ENCODE measurements at regions not wholly inside any gene's neighbourhood (a gene's known extent, or its start where the extent isn't known, plus 50 kb on each side); places are given as distances from the start of the nearest gene placed in this dataset.

GRCh38 chr3:72341920-72342319 is 506.3 kb downstream of the SHQ1 start:
- DNase-seq (ENCODE audit: low read depth), result no peak

- no peak for DNase-seq (ENCODE audit: low read depth)
These were observed 506.9 kb downstream of the SHQ1 start for GRCh38 chr3:72341380-72341770.

DNA sequence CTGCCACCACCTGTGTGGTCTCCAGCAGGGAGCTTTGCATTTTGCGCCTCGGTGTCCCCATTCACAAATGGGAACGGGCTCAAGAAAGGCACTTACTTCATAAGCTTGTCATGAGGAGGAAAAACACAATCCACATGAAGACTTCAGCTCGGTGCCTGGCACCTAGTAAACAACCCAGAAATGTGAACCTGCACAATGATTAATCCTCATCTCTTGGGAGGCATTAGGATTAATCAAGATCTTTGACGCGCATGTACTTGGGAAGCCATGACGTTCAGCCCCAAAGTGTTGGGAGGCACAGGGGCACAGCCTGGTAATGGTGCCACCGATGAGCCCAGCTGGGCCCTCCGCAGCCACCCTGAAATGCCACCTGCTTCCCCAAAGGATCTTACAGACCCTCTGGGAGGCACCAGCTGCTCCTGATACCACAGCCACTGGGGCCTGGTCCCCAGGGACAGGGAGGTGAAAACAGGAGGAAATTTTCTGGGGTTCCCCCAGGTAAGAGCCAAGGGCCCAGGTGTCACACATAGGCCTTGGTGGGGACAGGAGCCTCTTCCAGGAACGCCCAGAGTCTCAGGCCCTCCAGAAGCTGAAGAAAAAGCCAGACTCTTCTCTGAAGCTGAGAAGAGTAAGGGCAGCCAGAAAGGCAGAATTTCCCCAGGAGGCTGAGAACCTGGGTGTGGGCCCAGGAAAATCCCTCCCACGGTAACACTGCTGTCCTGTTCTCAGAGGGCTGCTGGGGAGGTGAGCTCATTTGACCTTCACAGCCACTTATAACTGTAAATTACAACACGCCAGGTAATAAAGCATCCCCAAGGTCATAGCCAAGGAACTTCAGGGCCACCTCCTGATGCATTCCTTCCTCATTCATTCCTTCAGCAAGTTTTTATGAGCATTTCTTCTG is 507.5 kb downstream of the SHQ1 start:
- DNase-seq (ENCODE audit: low read depth), result peak; percentile 9

DNA sequence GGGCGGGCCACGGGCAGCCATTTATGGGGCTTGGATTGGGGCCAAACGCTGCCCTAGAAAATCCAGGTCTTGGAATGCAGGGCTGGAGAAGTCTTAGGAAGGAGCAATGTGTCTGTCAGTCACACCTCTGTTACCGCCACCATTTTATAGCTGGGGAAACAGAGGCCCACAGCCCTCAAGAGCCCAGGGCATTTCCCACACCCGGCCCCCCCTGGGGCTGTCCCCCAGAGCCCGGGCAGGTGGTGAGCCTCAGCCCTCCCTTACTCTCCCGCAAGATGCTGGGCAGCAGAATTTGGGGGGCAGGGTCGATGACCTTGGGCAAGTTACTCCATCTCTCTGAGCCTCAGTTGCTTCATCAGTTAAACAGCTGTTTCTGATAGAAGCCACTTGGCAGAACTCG is 508.2 kb downstream of the SHQ1 start:
- no peak for DNase-seq (ENCODE audit: low read depth)

- no peak for DNase-seq (ENCODE audit: low read depth)
These were observed 508.6 kb downstream of the SHQ1 start for GRCh38 chr3:72339670-72340030.

DNA sequence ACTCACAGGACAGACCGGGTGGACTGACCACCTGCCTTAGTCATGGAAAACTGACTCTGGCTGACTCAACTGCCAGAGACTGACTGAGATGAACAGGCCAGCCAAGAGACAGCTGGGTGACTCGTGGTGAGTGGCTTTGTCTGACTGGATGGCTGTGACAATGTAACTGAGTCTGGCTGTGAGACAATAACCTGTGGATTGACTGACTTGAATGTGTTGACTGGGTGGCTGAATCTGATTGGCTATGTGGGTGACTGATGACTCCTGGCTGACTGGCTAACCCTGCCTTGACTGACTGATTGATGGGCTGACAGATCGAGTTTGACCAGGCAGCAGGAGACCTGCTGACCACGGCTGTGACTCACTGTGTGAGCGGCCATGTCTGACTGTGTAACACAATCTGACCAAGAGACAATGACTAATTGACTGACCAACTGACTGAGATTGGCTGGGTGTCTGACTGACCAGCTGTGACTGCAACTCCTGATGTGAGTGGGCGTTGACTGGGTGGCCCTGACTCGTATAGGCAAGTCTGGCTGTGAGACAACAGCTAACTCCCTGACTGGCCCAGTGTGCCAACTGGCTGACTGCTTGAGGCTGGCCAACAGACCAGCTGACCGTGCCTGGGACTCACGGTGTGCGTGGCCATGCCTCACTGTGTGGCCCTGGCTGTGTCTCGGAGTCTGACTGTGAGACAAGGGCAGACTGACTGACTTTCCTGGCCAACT is 509.1 kb downstream of the SHQ1 start:
- DNase-seq (ENCODE audit: low read depth), result peak; percentile 99

- peak; percentile 62 for DNase-seq (ENCODE audit: low read depth)
These were observed 509.9 kb downstream of the SHQ1 start for GRCh38 chr3:72338082-72338941.

DNA sequence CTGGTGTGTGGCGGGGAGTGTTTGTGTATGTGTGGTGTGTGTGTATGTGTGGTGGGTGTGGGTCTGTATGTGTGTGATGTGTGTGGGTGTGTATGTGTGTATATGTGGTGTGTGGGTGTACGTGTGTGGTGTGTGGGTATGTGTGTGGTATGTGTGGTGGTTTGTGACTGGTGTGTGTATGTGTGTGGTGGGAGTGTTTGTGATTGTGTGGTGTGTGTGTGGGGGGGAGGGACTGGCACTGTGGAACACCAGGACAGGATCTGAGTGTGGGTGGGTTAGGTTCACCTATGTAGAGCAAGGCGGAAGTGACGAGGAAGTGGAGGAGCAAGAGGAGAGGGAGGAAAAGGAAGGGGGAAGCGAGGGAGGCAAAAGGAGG is 510.8 kb downstream of the SHQ1 start:
- DNase-seq (ENCODE audit: low read depth), result no peak

- peak; percentile 80 for DNase-seq (ENCODE audit: low read depth)
These were observed 511.3 kb downstream of the SHQ1 start for GRCh38 chr3:72336821-72337479.

GRCh38 chr3:72336114-72336651 is 512.1 kb downstream of the SHQ1 start:
- no peak for DNase-seq (ENCODE audit: low read depth)

- DNase-seq (ENCODE audit: low read depth), result no peak
These were observed 512.7 kb downstream of the SHQ1 start for GRCh38 chr3:72335458-72336095.

- no peak for DNase-seq (ENCODE audit: low read depth)
These were observed 513.4 kb downstream of the SHQ1 start for GRCh38 chr3:72334681-72335457.

DNA sequence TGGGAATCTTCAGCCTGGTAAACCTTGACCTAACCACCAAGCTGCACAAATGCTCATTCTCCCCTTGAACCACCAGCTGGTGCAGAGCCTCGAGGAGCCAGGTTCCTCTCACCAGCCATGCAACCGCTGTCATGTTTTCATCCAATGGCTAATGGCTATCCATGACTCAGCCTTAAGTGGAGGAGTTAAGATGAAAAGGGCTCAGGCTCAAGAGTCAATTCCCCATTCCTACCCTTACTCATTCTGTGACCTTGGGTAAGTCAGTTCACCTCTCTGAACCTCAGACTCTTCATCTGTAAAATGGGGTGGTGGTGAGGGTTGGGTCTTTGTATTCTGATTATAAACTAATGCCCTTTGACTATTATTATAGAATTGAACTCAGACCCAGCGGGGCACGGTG is 515.6 kb downstream of the SHQ1 start:
- DNase-seq (ENCODE audit: low read depth), result peak; percentile 15

DNA sequence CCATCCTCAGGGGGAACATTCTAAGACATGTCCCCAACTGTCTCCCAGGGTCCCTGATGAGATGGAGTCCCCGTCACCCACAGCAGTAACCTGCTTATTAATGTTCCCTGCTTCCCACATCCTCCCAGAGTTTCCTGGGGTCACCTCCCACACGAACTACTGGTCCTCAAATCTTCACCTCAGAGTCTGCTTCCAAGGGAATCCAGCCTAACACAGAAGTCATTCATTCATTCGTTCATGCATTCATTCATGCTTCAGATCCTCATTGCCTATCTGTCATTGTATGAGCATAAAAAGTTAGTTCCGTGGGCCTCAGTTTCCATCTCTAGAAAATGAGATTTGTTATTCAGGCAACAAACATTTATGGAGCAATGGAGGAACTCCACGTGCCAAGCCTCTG is 516.2 kb downstream of the SHQ1 start:
- DNase-seq (ENCODE audit: low read depth), result no peak

- no peak for DNase-seq (ENCODE audit: low read depth)
These were observed 517.2 kb downstream of the SHQ1 start for GRCh38 chr3:72331076-72331475.

DNA sequence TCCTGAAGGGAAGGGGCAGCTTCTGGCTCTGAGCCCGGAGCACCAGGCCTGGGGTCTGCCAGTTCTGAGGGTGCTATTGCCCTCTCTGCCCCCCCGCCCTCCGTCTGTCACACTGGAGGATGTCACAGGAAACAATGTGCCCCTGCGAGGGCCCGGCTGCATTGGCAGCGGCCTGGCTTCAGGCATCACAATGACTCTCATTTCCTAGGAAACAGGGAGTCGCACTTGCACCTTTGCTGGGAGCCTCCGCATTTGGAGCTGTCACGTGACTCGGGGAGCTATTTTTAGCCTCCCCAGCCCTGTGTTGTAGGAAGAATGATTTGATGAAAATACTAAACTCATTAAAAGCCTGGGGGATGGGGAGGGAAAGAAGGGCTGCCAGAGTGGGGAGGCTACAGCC is 518.9 kb downstream of the SHQ1 start:
- DNase-seq (ENCODE audit: low read depth), result no peak

DNA sequence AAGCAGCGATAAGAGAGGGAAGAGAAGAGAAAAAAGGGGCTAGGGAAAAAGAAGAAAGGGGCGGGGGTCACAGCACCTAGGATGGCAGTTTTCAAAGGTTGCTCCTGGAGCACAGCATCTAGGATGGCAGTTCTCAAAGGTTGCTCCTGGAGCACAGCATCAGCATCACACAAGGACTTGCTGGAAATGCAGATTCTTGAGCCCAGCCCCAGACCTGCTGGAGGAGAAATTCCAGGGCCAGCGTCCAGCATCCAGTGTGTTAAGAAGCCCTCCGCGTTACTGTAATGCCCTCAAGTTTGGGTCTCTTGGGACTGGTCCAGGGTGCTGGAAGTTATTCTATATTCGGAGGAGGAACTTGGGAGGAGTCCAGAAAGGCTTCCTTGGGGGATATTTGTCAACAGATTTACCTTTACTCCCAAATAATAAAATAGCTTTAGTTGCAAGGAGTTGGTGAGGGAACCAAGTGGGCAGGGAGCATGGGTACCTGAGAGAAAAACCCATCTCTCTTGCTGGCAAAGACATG is 519.4 kb downstream of the SHQ1 start:
- DNase-seq (ENCODE audit: low read depth), result no peak

- DNase-seq (ENCODE audit: low read depth), result no peak
These were observed 521.2 kb downstream of the SHQ1 start for GRCh38 chr3:72327008-72327407.

- no peak for DNase-seq (ENCODE audit: low read depth)
These were observed 523.9 kb downstream of the SHQ1 start for GRCh38 chr3:72324253-72324811.

- no peak for DNase-seq (ENCODE audit: low read depth)
These were observed 524.5 kb downstream of the SHQ1 start for GRCh38 chr3:72323773-72324172.
